H9 (cell line): ENCODE measurements at regions not wholly inside any gene's neighbourhood (a gene's known extent, or its start where the extent isn't known, plus 50 kb on each side); places are given as distances from the start of the nearest gene placed in this dataset.

Experiments
- DNase-seq: peaks from one replicate; pipeline ENCODE4 v3.0.0-alpha.2; 2017
- H2AFZ ChIP-seq: one replicate; pipeline ENCODE4 v1.6.1; 2013; ENCODE audit warnings: mild to moderate bottlenecking, low read length, control low read depth, moderate library complexity
- H2AK5ac ChIP-seq: 2 replicates; pipeline ENCODE4 v1.6.1; 2013; ENCODE audit warnings: low read length, control low read depth, mixed read lengths; ENCODE audit not compliant: insufficient read length
- H2BK120ac ChIP-seq: one replicate; pipeline ENCODE4 v1.6.1; 2013; ENCODE audit warnings: low read depth, mild to moderate bottlenecking, low read length, control low read depth, inconsistent platforms; ENCODE audit not compliant: poor library complexity, severe bottlenecking
- H2BK12ac ChIP-seq: 2 replicates; pipeline ENCODE4 v1.6.1; 2013; ENCODE audit warnings: low read length, control low read depth, mixed read lengths, low read depth; ENCODE audit not compliant: insufficient read length
- H2BK15ac ChIP-seq: 2 replicates; pipeline ENCODE4 v1.6.1; 2013; ENCODE audit warnings: low read depth, low read length, control low read depth
- H2BK20ac ChIP-seq: one replicate; pipeline ENCODE4 v1.6.1; 2013; ENCODE audit warnings: low read depth, mild to moderate bottlenecking, low read length, control low read depth, inconsistent platforms; ENCODE audit not compliant: poor library complexity, severe bottlenecking
- H2BK5ac ChIP-seq: 2 replicates; pipeline ENCODE4 v1.6.1; 2013; ENCODE audit warnings: low read length, control low read depth, mixed read lengths; ENCODE audit not compliant: insufficient read length
- H3K14ac ChIP-seq: 2 replicates; pipeline ENCODE4 v1.6.1; 2013; ENCODE audit warnings: low read length, control low read depth; ENCODE audit not compliant: insufficient read depth
- H3K18ac ChIP-seq: 2 replicates; pipeline ENCODE4 v1.6.1; 2013; ENCODE audit warnings: low read depth, mild to moderate bottlenecking, mixed read lengths, low read length, control low read depth; ENCODE audit not compliant: insufficient read length
- H3K23ac ChIP-seq: 2 replicates; pipeline ENCODE4 v1.6.1; 2013; ENCODE audit warnings: low read length, control low read depth, mixed read lengths, low read depth; ENCODE audit not compliant: insufficient read length
- H3K23me2 ChIP-seq: 2 replicates; pipeline ENCODE4 v1.6.1; 2013; ENCODE audit warnings: low read depth, mild to moderate bottlenecking, mixed read lengths, low read length, control low read depth; ENCODE audit not compliant: insufficient read length, poor library complexity, severe bottlenecking
- H3K27ac ChIP-seq: 2 replicates; pipeline ENCODE4 v1.5.1; 2013; ENCODE audit warnings: low read length, control low read depth, mixed read lengths, low read depth; ENCODE audit not compliant: insufficient read length
- H3K27me3 ChIP-seq: 2 replicates; pipeline ENCODE4 v1.6.1; 2013; ENCODE audit warnings: low read length, control low read depth, inconsistent platforms; ENCODE audit not compliant: insufficient read depth
- H3K4ac ChIP-seq: 2 replicates; pipeline ENCODE4 v1.6.1; 2013; ENCODE audit warnings: low read depth, mild to moderate bottlenecking, control low read depth, inconsistent platforms, low read length, moderate library complexity
- H3K4me1 ChIP-seq: 2 replicates; pipeline ENCODE4 v1.6.1; 2013; ENCODE audit warnings: low read length, control low read depth, inconsistent platforms; ENCODE audit not compliant: insufficient read depth
- H3K4me2 ChIP-seq: 2 replicates; pipeline ENCODE4 v1.6.1; 2013; ENCODE audit warnings: low read length, control low read depth, mixed read lengths; ENCODE audit not compliant: insufficient read length, insufficient read depth
- H3K56ac ChIP-seq: 2 replicates; pipeline ENCODE4 v1.6.1; 2013; ENCODE audit warnings: low read depth, mild to moderate bottlenecking, mixed read lengths, low read length, control low read depth; ENCODE audit not compliant: insufficient read length
- H3K79me1 ChIP-seq: 2 replicates; pipeline ENCODE4 v1.6.1; 2013; ENCODE audit warnings: low read depth, mild to moderate bottlenecking, moderate library complexity, low read length, control low read depth, inconsistent platforms; ENCODE audit not compliant: insufficient read depth, poor library complexity, severe bottlenecking
- H3K79me2 ChIP-seq: 2 replicates; pipeline ENCODE4 v1.6.1; 2013; ENCODE audit warnings: low read length, control low read depth, inconsistent platforms; ENCODE audit not compliant: insufficient read depth
- H3K9ac ChIP-seq: 2 replicates; pipeline ENCODE4 v1.6.1; 2013; ENCODE audit warnings: low read length, control low read depth, mixed read lengths; ENCODE audit not compliant: insufficient read length; ENCODE audit errors: extremely low read depth
- H3K9me3 ChIP-seq: one replicate; pipeline ENCODE4 v1.6.1; 2013; ENCODE audit warnings: low read depth, low read length, inconsistent platforms; ENCODE audit not compliant: control insufficient read depth
- H3T11ph ChIP-seq: one replicate; pipeline ENCODE4 v1.6.1; 2013; ENCODE audit warnings: mild to moderate bottlenecking, low read length, control low read depth, inconsistent platforms
- H4K20me1 ChIP-seq: one replicate; pipeline ENCODE4 v1.6.1; 2013; ENCODE audit not compliant: control insufficient read depth, insufficient read length, insufficient read depth
- H4K5ac ChIP-seq: 2 replicates; pipeline ENCODE4 v1.6.1; 2013; ENCODE audit warnings: low read depth, mild to moderate bottlenecking, mixed read lengths, low read length, control low read depth; ENCODE audit not compliant: insufficient read length
- H4K8ac ChIP-seq: replicated peaks from 2 replicates; pipeline ENCODE4 v1.6.1; 2013; ENCODE audit warnings: low read length, control low read depth, mixed read lengths, low read depth; ENCODE audit not compliant: insufficient read length
- H4K91ac ChIP-seq: 2 replicates; pipeline ENCODE4 v1.6.1; 2013; ENCODE audit warnings: low read depth, mild to moderate bottlenecking, moderate library complexity, mixed read lengths, low read length, control low read depth; ENCODE audit not compliant: insufficient read length
- H3K27ac Mint-ChIP-seq, 3 experiments: 2 replicates in 2 of 3; 3 replicates in 1 of 3; pipeline ENCODE4 v1.8.0; 2020 to 2021; ENCODE audit warnings: mixed read lengths in 3 of 3, mild to moderate bottlenecking in 1 of 3, moderate library complexity in 1 of 3
- H3K27me3 Mint-ChIP-seq: 2 replicates; pipeline ENCODE4 v1.8.0; 2021; ENCODE audit warnings: low read depth, mild to moderate bottlenecking, moderate library complexity, mixed read lengths
- H3K36me3 Mint-ChIP-seq, 3 experiments: 2 replicates in 2 of 3; 3 replicates in 1 of 3; pipeline ENCODE4 v1.8.0; 2020 to 2021; ENCODE audit warnings: low read depth in 3 of 3, mixed read lengths in 3 of 3; ENCODE audit not compliant: insufficient read depth in 1 of 3
- H3K4me1 Mint-ChIP-seq, 2 experiments: 2 replicates each; pipeline ENCODE4 v1.8.0; 2020; ENCODE audit warnings: mixed read lengths in 2 of 2
- H3K4me3 Mint-ChIP-seq, 2 experiments: 2 replicates in 1 of 2; 3 replicates in 1 of 2; pipeline ENCODE4 v1.8.0; 2020 to 2021; ENCODE audit warnings: mild to moderate bottlenecking in 2 of 2, mixed read lengths in 2 of 2, moderate library complexity in 1 of 2
- H3K9me3 Mint-ChIP-seq, 2 experiments: 2 replicates in 1 of 2; 3 replicates in 1 of 2; pipeline ENCODE4 v1.8.0; 2020; ENCODE audit warnings: mild to moderate bottlenecking in 2 of 2, mixed read lengths in 2 of 2, moderate library complexity in 1 of 2
- WGBS: extraction: QIAGEN DNeasy Blood & Tissue Kit; methylation state at CpG from one replicate; pipeline ENCODE4 v1.1.7; 2013; ENCODE audit warnings: missing lambda C conversion rate, low lambda C conversion rate, mixed read lengths; ENCODE audit not compliant: insufficient read length; ENCODE audit errors: extremely low coverage; 5-methylcytosine and 5-hydroxymethylcytosine counted together
- TF ChIP-seq, protein P1 (sequence below): fragments of 200-600 bp; sonication (generic); conservative IDR thresholded peaks from 3 replicates; pipeline ENCODE4 v1.8.0; 2021; ENCODE audit warnings: antibody characterized with exemption, mild to moderate bottlenecking

DNA sequence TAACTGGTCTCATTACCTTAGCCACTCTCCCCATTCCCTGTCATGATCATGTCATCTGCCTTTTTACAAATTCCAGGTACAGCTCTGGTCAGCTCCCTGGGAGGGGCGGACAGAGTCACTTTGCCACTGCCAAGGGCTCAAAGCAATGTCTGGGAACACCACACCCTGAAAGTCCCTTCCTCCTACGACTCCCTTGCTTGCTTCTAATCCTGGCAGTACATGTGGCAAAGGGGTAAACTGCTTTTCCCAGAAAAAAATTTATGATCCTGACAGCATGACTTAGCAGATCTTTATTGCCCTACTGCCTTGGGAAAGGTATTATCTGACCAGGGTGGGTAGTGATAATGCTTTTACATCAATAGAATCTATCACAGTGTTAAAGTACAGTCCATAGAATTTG, 376.0 kb upstream of the PDE3A start:
- H3K27ac Mint-ChIP-seq, result no peak overlapping the region
- H2BK12ac ChIP-seq, result no peak overlapping the region

More for the DNA sequence above, 376.0 kb upstream of the PDE3A start:
- Histone ChIP-seq H3K27ac (no peak overlapping the region), H2AFZ (no peak overlapping the region), H3K23me2 (no peaks in the 10 kb centered on the region), H4K8ac (no peak overlapping the region), H3K18ac (no peak overlapping the region), H3K9me3 (no peaks in the 10 kb centered on the region), H3K27me3 (no peaks in the 10 kb centered on the region), H2BK20ac (no peak overlapping the region), H2BK15ac (no peak overlapping the region), H3K79me2 (no peaks in the 10 kb centered on the region), H3K4me2 (no peak overlapping the region), H2AK5ac (no peak overlapping the region), H3T11ph (no peak overlapping the region), H2BK120ac (no peak overlapping the region), H4K20me1 (no peaks in the 10 kb centered on the region), H3K23ac (no peak overlapping the region), H4K91ac (no peak overlapping the region), H3K4me1 (no peaks in the 10 kb centered on the region), H3K56ac (no peak overlapping the region), H3K4ac (no peak overlapping the region), H3K9ac (no peak overlapping the region), H3K14ac (no peak overlapping the region), H2BK5ac (peak overlapping the region; percentile 35), H3K79me1 (no peaks in the 10 kb centered on the region), H4K5ac (no peak overlapping the region)
- Mint-ChIP-seq H3K4me1 (peaks cover 0 to 3% of the 10 kb centered on the region in 2 experiments; a peak in 1 of 4 replicates), H3K4me3 (no peak overlapping the region), H3K27me3 (no peaks in the 10 kb centered on the region), H3K36me3 (no peaks in the 10 kb centered on the region), H3K9me3 (no peaks in the 10 kb centered on the region)
- DNase-seq, result no peak
- TF ChIP-seq, protein P1, sequence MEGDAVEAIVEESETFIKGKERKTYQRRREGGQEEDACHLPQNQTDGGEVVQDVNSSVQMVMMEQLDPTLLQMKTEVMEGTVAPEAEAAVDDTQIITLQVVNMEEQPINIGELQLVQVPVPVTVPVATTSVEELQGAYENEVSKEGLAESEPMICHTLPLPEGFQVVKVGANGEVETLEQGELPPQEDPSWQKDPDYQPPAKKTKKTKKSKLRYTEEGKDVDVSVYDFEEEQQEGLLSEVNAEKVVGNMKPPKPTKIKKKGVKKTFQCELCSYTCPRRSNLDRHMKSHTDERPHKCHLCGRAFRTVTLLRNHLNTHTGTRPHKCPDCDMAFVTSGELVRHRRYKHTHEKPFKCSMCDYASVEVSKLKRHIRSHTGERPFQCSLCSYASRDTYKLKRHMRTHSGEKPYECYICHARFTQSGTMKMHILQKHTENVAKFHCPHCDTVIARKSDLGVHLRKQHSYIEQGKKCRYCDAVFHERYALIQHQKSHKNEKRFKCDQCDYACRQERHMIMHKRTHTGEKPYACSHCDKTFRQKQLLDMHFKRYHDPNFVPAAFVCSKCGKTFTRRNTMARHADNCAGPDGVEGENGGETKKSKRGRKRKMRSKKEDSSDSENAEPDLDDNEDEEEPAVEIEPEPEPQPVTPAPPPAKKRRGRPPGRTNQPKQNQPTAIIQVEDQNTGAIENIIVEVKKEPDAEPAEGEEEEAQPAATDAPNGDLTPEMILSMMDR, result no peak
- no CpG with 5 or more reads among the region's 2 CpGs for WGBS
